ENCODE measurements at regions not wholly inside any gene's neighbourhood (a gene's known extent, or its start where the extent isn't known, plus 50 kb on each side); places are given as distances from the start of the nearest gene placed in this dataset.
"Not testable (repeated sequence)": the region's sequence is repeated elsewhere in the genome, so short reads cannot be mapped to it uniquely, and the experiment has no call there.

GRCh38 chr5:51802551-51803184 lies 419.4 kb downstream of the ISL1 start:
- DNase-seq (ENCODE audit: low spot score), result no peak

GRCh38 chr5:51806677-51807076 lies 423.4 kb downstream of the ISL1 start:
- DNase-seq (ENCODE audit: low spot score), result no peak

GRCh38 chr5:51810592-51810991 lies 427.3 kb downstream of the ISL1 start:
- no peak for DNase-seq (ENCODE audit: low spot score)

- DNase-seq (ENCODE audit: low spot score), result no peak
Measured at GRCh38 chr5:51811883-51812471, 428.7 kb downstream of the ISL1 start.

GRCh38 chr5:51814817-51815216 lies 431.6 kb downstream of the ISL1 start:
- DNase-seq (ENCODE audit: low spot score), result not testable (repeated sequence)

GRCh38 chr5:51816427-51816826 lies 433.2 kb downstream of the ISL1 start:
- DNase-seq (ENCODE audit: low spot score), result no peak

- DNase-seq (ENCODE audit: low spot score), result no peak
Measured at GRCh38 chr5:51821697-51822096, 438.4 kb downstream of the ISL1 start.

GRCh38 chr5:51829230-51829629 lies 446.0 kb downstream of the ISL1 start:
- DNase-seq (ENCODE audit: low spot score), result no peak

- no peak for DNase-seq (ENCODE audit: low spot score)
Measured at GRCh38 chr5:51829691-51830090, 446.4 kb downstream of the ISL1 start.

- DNase-seq (ENCODE audit: low spot score), result no peak
Measured at GRCh38 chr5:51832934-51833470, 449.8 kb downstream of the ISL1 start.

GRCh38 chr5:51838459-51838858 lies 455.2 kb downstream of the ISL1 start:
- no peak for DNase-seq (ENCODE audit: low spot score)

- no peak for DNase-seq (ENCODE audit: low spot score)
Measured at GRCh38 chr5:51843893-51844292, 460.6 kb downstream of the ISL1 start.

GRCh38 chr5:51846015-51846414 lies 462.8 kb downstream of the ISL1 start:
- no peak for DNase-seq (ENCODE audit: low spot score)

- no peak for DNase-seq (ENCODE audit: low spot score)
Measured at GRCh38 chr5:51859624-51860023, 476.4 kb downstream of the ISL1 start.

- DNase-seq (ENCODE audit: low spot score), result no peak
Measured at GRCh38 chr5:51860532-51861018, 477.3 kb downstream of the ISL1 start.

- DNase-seq (ENCODE audit: low spot score), result no peak
Measured at GRCh38 chr5:51872144-51872543, 488.9 kb downstream of the ISL1 start.

- no peak for DNase-seq (ENCODE audit: low spot score)
Measured at GRCh38 chr5:51881901-51882300, 498.7 kb downstream of the ISL1 start.

GRCh38 chr5:51882647-51883046 lies 499.4 kb downstream of the ISL1 start:
- no peak for DNase-seq (ENCODE audit: low spot score)

GRCh38 chr5:51889703-51890102 lies 506.5 kb downstream of the ISL1 start:
- DNase-seq (ENCODE audit: low spot score), result no peak

- DNase-seq (ENCODE audit: low spot score), result no peak
Measured at GRCh38 chr5:51890435-51891116, 507.3 kb downstream of the ISL1 start.

GRCh38 chr5:51892680-51893079 lies 509.4 kb downstream of the ISL1 start:
- no peak for DNase-seq (ENCODE audit: low spot score)

GRCh38 chr5:51895834-51896233 lies 512.6 kb downstream of the ISL1 start:
- DNase-seq (ENCODE audit: low spot score), result no peak

- no peak for DNase-seq (ENCODE audit: low spot score)
Measured at GRCh38 chr5:51902512-51902911, 519.3 kb downstream of the ISL1 start.
